Loucy (cell line): ENCODE measurements at regions not wholly inside any gene's neighbourhood (a gene's known extent, or its start where the extent isn't known, plus 50 kb on each side); places are given as distances from the start of the nearest gene placed in this dataset.

Experiments
- CTCF ChIP-seq: fragments of 200-600 bp; sonication (generic); conservative IDR thresholded peaks from 2 replicates; pipeline ENCODE4 v1.5.1; 2014; ENCODE audit warnings: mild to moderate bottlenecking, antibody characterized with exemption, low read length
- EZH2phosphoT487 ChIP-seq: fragments of 200-600 bp; IDR thresholded peaks from 2 replicates; pipeline ENCODE4 v1.6.1; 2018; ENCODE audit warnings: antibody characterized with exemption, mild to moderate bottlenecking, moderate library complexity, borderline replicate concordance

GRCh38 chr3:29178809-29179793 is 101.8 kb upstream of the RBMS3 start:
- TF ChIP-seq CTCF (no peak), EZH2phosphoT487 (no peak)
